BLaER1 (cell line): ENCODE measurements at regions not wholly inside any gene's neighbourhood (a gene's known extent, or its start where the extent isn't known, plus 50 kb on each side); places are given as distances from the start of the nearest gene placed in this dataset.
A peak's percentile ranks its signal among the peaks of the same experiment; 100 is the strongest.

ENCODE experiments used
- H3K27ac ChIP-seq: shearing (Covaris generic); formaldehyde crosslinking; 2 replicates; pipeline ENCODE4 v1.8.1; 2022
- H3K27me3 ChIP-seq: shearing (Covaris generic); formaldehyde crosslinking; 2 replicates; pipeline ENCODE4 v1.8.1; 2022
- H3K36me3 ChIP-seq: shearing (Covaris generic); formaldehyde crosslinking; 2 replicates; pipeline ENCODE4 v1.8.1; 2022
- H3K4me1 ChIP-seq: shearing (Covaris generic); formaldehyde crosslinking; 2 replicates; pipeline ENCODE4 v1.8.1; 2022
- H3K4me2 ChIP-seq: shearing (Covaris generic); formaldehyde crosslinking; 2 replicates; pipeline ENCODE4 v1.8.1; 2022
- H3K4me3 ChIP-seq: shearing (Covaris generic); formaldehyde crosslinking; 2 replicates; pipeline ENCODE4 v1.8.1; 2022
- H3K9ac ChIP-seq: shearing (Covaris generic); formaldehyde crosslinking; 2 replicates; pipeline ENCODE4 v1.8.1; 2022
- H3K9me3 ChIP-seq: shearing (Covaris generic); formaldehyde crosslinking; 2 replicates; pipeline ENCODE4 v1.8.1; 2022
- H4K20me1 ChIP-seq: shearing (Covaris generic); formaldehyde crosslinking; 2 replicates; pipeline ENCODE4 v1.8.1; 2022
- Cebpa-rat ChIP-seq: shearing (Covaris generic); IDR thresholded peaks from 2 replicates; pipeline ENCODE4 v1.8.1; 2022

- Histone ChIP-seq H3K4me3 (no peak overlapping the region), H3K4me2 (peak overlapping the region; percentile 74), H3K9me3 (no peaks in the 10 kb centered on the region), H3K9ac (no peak overlapping the region), H3K4me1 (peaks cover 71% of the 10 kb centered on the region), H4K20me1 (no peaks in the 10 kb centered on the region), H3K36me3 (no peaks in the 10 kb centered on the region), H3K27ac (no peak overlapping the region), H3K27me3 (no peaks in the 10 kb centered on the region)
- no peak for TF ChIP-seq Cebpa-rat
Observed at GRCh38 chr1:11338284-11338924, 65.4 kb downstream of the UBIAD1 start.

- Histone ChIP-seq H3K4me2 (peak overlapping the region; percentile 74), H3K4me1 (peaks cover 59% of the 10 kb centered on the region), H3K27me3 (no peaks in the 10 kb centered on the region), H3K27ac (no peak overlapping the region), H3K4me3 (no peak overlapping the region), H3K36me3 (no peaks in the 10 kb centered on the region), H4K20me1 (no peaks in the 10 kb centered on the region), H3K9ac (peak overlapping the region; percentile 4; the same call in 1 of the 2 replicates), H3K9me3 (no peaks in the 10 kb centered on the region)
- TF ChIP-seq Cebpa-rat, result no peak
Observed at GRCh38 chr1:11339346-11340232, 66.6 kb downstream of the UBIAD1 start.

- H3K4me1 ChIP-seq, result peaks cover 53% of the 10 kb centered on the region
- peak overlapping the region; percentile 74 for H3K4me2 ChIP-seq
- H3K9me3 ChIP-seq, result no peaks in the 10 kb centered on the region
- no peaks in the 10 kb centered on the region for H3K36me3 ChIP-seq
- H3K27me3 ChIP-seq, result no peaks in the 10 kb centered on the region
- H3K9ac ChIP-seq, result no peak overlapping the region
- H3K4me3 ChIP-seq, result no peak overlapping the region
- H3K27ac ChIP-seq, result no peak overlapping the region
- no peaks in the 10 kb centered on the region for H4K20me1 ChIP-seq
- no peak for TF ChIP-seq Cebpa-rat
Observed at GRCh38 chr1:11340233-11340632, 67.2 kb downstream of the UBIAD1 start.

- Histone ChIP-seq H4K20me1 (no peaks in the 10 kb centered on the region), H3K4me3 (no peak overlapping the region), H3K4me1 (peaks cover 42% of the 10 kb centered on the region), H3K9me3 (no peaks in the 10 kb centered on the region), H3K4me2 (no peak overlapping the region), H3K36me3 (no peaks in the 10 kb centered on the region), H3K9ac (no peak overlapping the region), H3K27ac (no peak overlapping the region), H3K27me3 (no peaks in the 10 kb centered on the region)
- no peak for TF ChIP-seq Cebpa-rat
Observed at GRCh38 chr1:11341901-11342552, 69.0 kb downstream of the UBIAD1 start.

- H3K4me1 ChIP-seq, result peaks cover 36% of the 10 kb centered on the region
- H3K4me3 ChIP-seq, result no peak overlapping the region
- no peaks in the 10 kb centered on the region for H3K36me3 ChIP-seq
- H3K4me2 ChIP-seq, result no peak overlapping the region; the same call in 1 of the 2 replicates
- no peaks in the 10 kb centered on the region for H3K27me3 ChIP-seq
- no peak overlapping the region for H3K27ac ChIP-seq
- H3K9me3 ChIP-seq, result no peaks in the 10 kb centered on the region
- H4K20me1 ChIP-seq, result no peaks in the 10 kb centered on the region
- TF ChIP-seq Cebpa-rat, result no peak
- no peak overlapping the region for H3K9ac ChIP-seq
Observed at GRCh38 chr1:11342621-11343032, 69.6 kb downstream of the UBIAD1 start.

GRCh38 chr1:11345971-11346715 lies 73.1 kb downstream of the UBIAD1 start:
- H3K4me3 ChIP-seq, result no peak overlapping the region
- peaks cover 21% of the 10 kb centered on the region for H3K9me3 ChIP-seq
- no peaks in the 10 kb centered on the region for H3K27me3 ChIP-seq
- no peak overlapping the region for H3K9ac ChIP-seq
- H3K36me3 ChIP-seq, result no peaks in the 10 kb centered on the region
- no peak overlapping the region for H3K4me2 ChIP-seq
- no peaks in the 10 kb centered on the region for H4K20me1 ChIP-seq
- peaks cover 25% of the 10 kb centered on the region for H3K4me1 ChIP-seq
- no peak for TF ChIP-seq Cebpa-rat
- H3K27ac ChIP-seq, result no peak overlapping the region

- H3K9ac ChIP-seq, result no peak overlapping the region
- TF ChIP-seq Cebpa-rat, result no peak
- H3K4me2 ChIP-seq, result peak overlapping the region; percentile 93
- no peaks in the 10 kb centered on the region for H3K36me3 ChIP-seq
- H4K20me1 ChIP-seq, result no peaks in the 10 kb centered on the region
- H3K9me3 ChIP-seq, result peaks cover 21% of the 10 kb centered on the region
- H3K4me1 ChIP-seq, result peaks cover 60% of the 10 kb centered on the region
- H3K4me3 ChIP-seq, result no peak overlapping the region
- H3K27ac ChIP-seq, result no peak overlapping the region
- no peaks in the 10 kb centered on the region for H3K27me3 ChIP-seq
Observed at GRCh38 chr1:11350265-11350664, 77.3 kb downstream of the UBIAD1 start.

- Histone ChIP-seq H3K4me3 (peak overlapping the region; percentile 35; the same call in 1 of the 2 replicates), H4K20me1 (no peaks in the 10 kb centered on the region), H3K4me1 (peaks cover 80% of the 10 kb centered on the region), H3K27me3 (no peaks in the 10 kb centered on the region), H3K36me3 (no peaks in the 10 kb centered on the region), H3K9ac (peak overlapping the region; percentile 46; the same call in 1 of the 2 replicates), H3K27ac (peak overlapping the region; percentile 91), H3K4me2 (peak overlapping the region; percentile 93), H3K9me3 (peaks cover 21% of the 10 kb centered on the region)
- TF ChIP-seq Cebpa-rat, result no peak
Observed at GRCh38 chr1:11352058-11352715, 79.2 kb downstream of the UBIAD1 start.
